DND-41 (cell line): ENCODE measurements at regions not wholly inside any gene's neighbourhood (a gene's known extent, or its start where the extent isn't known, plus 50 kb on each side); places are given as distances from the start of the nearest gene placed in this dataset.

Source experiments
- CTCF ChIP-seq: IDR thresholded peaks from 2 replicates; pipeline ENCODE4 v1.5.1; 2012; ENCODE audit warnings: borderline replicate concordance, low read length, moderate library complexity, mild to moderate bottlenecking; ENCODE audit not compliant: poor library complexity, severe bottlenecking; ENCODE audit errors: extremely low read depth
- EZH2 ChIP-seq: IDR thresholded peaks from 3 replicates; pipeline ENCODE4 v1.6.1; 2012; ENCODE audit warnings: borderline replicate concordance, low read depth, mild to moderate bottlenecking, moderate library complexity, low read length, inconsistent platforms; ENCODE audit not compliant: severe bottlenecking

- TF ChIP-seq CTCF (no peak), EZH2 (no peak)
These were observed 865.4 kb downstream of the MAT2B start for GRCh38 chr5:164370841-164371240.
